ENCODE measurements at regions not wholly inside any gene's neighbourhood (a gene's known extent, or its start where the extent isn't known, plus 50 kb on each side); places are given as distances from the start of the nearest gene placed in this dataset.
A peak's percentile ranks its signal among the peaks of the same experiment; 100 is the strongest.

DNA sequence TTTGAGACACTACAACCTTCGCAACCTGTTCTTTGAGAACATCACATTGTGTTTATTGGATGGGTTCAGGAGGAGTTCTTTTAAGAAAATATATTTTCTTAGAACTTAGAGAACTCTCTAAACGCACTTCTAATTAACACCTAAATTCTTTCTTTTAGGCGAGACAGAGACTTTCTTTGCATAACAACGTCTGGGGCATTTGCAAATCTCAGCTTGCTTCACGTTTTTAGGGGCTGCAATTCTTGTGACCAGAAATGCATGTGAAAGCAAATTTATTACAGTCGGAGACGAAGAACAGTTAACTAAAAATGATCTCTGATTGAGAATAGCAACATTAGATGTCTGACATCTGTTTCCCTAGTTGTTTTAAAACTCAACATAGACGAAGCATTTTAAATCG is 568.3 kb upstream of the ZNF717 start:
- H3K4me3 ChIP-seq, result no peak overlapping the region
- no peak overlapping the region for H3K27ac Mint-ChIP-seq
- no peaks in the 10 kb centered on the region for H3K36me3 ChIP-seq
- no peaks in the 10 kb centered on the region for H3K79me2 ChIP-seq (ENCODE audit: low read depth)
- H3K27me3 ChIP-seq, result no peaks in the 10 kb centered on the region
- peaks cover 4% of the 10 kb centered on the region for H3K4me1 ChIP-seq
- H3K27me3 Mint-ChIP-seq (ENCODE audit: insufficient read depth, low read depth), result no peaks in the 10 kb centered on the region
- H3K9me3 Mint-ChIP-seq, result no peaks in the 10 kb centered on the region
- DNase-seq (ENCODE audit: low spot score), result no peak
- no peak overlapping the region for H3K9ac ChIP-seq
- H3K4me1 Mint-ChIP-seq, result no peaks in the 10 kb centered on the region
- peak overlapping the region; percentile 98 for H2AFZ ChIP-seq (replicated peaks)
- H3K4me2 ChIP-seq, result no peak overlapping the region
- H3K9me3 ChIP-seq (ENCODE audit: low read depth), result no peaks in the 10 kb centered on the region
- H3K36me3 Mint-ChIP-seq, result no peaks in the 10 kb centered on the region
- H4K20me1 ChIP-seq (ENCODE audit: low read depth), result no peaks in the 10 kb centered on the region
- no peak overlapping the region for H3K27ac ChIP-seq
- TF ChIP-seq EZH2 (IDR thresholded peaks at IDR 0.05) (no peak), EZH2phosphoT487 (IDR thresholded peaks at IDR 0.05) (no peak)
- TF ChIP-seq, protein P1, sequence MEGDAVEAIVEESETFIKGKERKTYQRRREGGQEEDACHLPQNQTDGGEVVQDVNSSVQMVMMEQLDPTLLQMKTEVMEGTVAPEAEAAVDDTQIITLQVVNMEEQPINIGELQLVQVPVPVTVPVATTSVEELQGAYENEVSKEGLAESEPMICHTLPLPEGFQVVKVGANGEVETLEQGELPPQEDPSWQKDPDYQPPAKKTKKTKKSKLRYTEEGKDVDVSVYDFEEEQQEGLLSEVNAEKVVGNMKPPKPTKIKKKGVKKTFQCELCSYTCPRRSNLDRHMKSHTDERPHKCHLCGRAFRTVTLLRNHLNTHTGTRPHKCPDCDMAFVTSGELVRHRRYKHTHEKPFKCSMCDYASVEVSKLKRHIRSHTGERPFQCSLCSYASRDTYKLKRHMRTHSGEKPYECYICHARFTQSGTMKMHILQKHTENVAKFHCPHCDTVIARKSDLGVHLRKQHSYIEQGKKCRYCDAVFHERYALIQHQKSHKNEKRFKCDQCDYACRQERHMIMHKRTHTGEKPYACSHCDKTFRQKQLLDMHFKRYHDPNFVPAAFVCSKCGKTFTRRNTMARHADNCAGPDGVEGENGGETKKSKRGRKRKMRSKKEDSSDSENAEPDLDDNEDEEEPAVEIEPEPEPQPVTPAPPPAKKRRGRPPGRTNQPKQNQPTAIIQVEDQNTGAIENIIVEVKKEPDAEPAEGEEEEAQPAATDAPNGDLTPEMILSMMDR (IDR thresholded peaks at IDR 0.05), result no peak
- H3K4me3 Mint-ChIP-seq, result no peak overlapping the region
- H3F3A ChIP-seq (ENCODE audit: low read depth), result no peaks in the 10 kb centered on the region

DNA sequence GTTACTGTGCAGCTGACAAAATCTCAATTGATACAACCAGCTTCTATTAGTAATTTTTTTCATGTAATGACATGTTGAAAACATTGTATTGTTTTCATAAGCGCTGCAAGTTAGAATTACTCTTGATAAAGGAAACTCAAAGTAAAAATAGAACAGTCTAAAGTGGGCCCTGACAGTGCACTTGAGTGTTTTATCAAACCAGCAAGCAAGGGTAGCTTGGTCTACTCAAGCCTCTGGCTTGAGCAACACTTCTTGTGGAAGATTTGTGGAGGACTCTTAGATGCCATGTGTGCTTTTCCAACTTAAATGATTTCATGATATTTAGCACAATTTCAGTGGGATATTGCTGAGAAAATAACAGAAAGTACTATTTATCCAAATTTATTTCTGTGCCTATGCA is 575.7 kb upstream of the ZNF717 start:
- Histone ChIP-seq H3K27me3 (no peaks in the 10 kb centered on the region), H4K20me1 (ENCODE audit: low read depth) (no peaks in the 10 kb centered on the region), H3K27ac (no peak overlapping the region), H3K36me3 (no peaks in the 10 kb centered on the region), H3K4me1 (no peaks in the 10 kb centered on the region), H3K9me3 (ENCODE audit: low read depth) (no peaks in the 10 kb centered on the region), H3K79me2 (ENCODE audit: low read depth) (no peaks in the 10 kb centered on the region), H3K4me3 (no peak overlapping the region), H3K4me2 (no peak overlapping the region), H3K9ac (no peak overlapping the region), H3F3A (ENCODE audit: low read depth) (no peaks in the 10 kb centered on the region), H2AFZ (replicated peaks) (no peak overlapping the region)
- H3K36me3 Mint-ChIP-seq, result no peaks in the 10 kb centered on the region
- H3K9me3 Mint-ChIP-seq, result no peaks in the 10 kb centered on the region
- no peak overlapping the region for H3K27ac Mint-ChIP-seq
- no peaks in the 10 kb centered on the region for H3K27me3 Mint-ChIP-seq (ENCODE audit: insufficient read depth, low read depth)
- H3K4me1 Mint-ChIP-seq, result no peaks in the 10 kb centered on the region
- TF ChIP-seq, protein P1 (IDR thresholded peaks at IDR 0.05), result no peak
- TF ChIP-seq EZH2phosphoT487 (IDR thresholded peaks at IDR 0.05) (no peak), EZH2 (IDR thresholded peaks at IDR 0.05) (no peak)
- DNase-seq (ENCODE audit: low spot score), result no peak
- H3K4me3 Mint-ChIP-seq, result no peak overlapping the region

DNA sequence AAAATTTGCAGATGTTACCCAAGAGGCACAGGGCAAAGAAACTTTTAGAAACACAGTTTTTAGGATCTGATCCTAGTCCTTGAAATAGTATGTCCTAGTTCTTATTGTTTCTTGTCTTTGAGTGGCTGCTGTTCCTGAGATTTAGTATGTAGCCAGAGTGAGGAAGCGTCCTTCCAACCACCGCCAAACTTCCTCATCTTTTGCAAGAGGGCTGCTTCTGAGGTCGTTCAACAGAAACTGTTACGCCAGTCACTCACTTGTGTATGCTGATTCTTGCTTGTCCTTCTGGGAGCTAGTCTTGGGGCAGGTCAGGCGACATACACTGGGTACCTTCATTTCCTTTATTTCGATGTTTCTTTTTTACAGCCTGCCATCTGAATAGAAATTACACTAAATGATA is 577.3 kb upstream of the ZNF717 start:
- H3K36me3 Mint-ChIP-seq, result no peaks in the 10 kb centered on the region

More for the DNA sequence above, 577.3 kb upstream of the ZNF717 start:
- DNase-seq (ENCODE audit: low spot score), result no peak
- H3K4me1 ChIP-seq, result no peaks in the 10 kb centered on the region
- no peaks in the 10 kb centered on the region for H3K9me3 Mint-ChIP-seq
- H3K27ac Mint-ChIP-seq, result no peak overlapping the region
- H3K4me1 Mint-ChIP-seq, result no peaks in the 10 kb centered on the region
- H2AFZ ChIP-seq (replicated peaks), result no peak overlapping the region
- H3K27me3 ChIP-seq, result no peaks in the 10 kb centered on the region
- no peak overlapping the region for H3K27ac ChIP-seq
- no peaks in the 10 kb centered on the region for H3F3A ChIP-seq (ENCODE audit: low read depth)
- H3K79me2 ChIP-seq (ENCODE audit: low read depth), result no peaks in the 10 kb centered on the region
- H3K36me3 ChIP-seq, result no peaks in the 10 kb centered on the region
- no peaks in the 10 kb centered on the region for H3K9me3 ChIP-seq (ENCODE audit: low read depth)
- H3K4me3 Mint-ChIP-seq, result no peak overlapping the region
- no peak overlapping the region for H3K4me3 ChIP-seq
- TF ChIP-seq EZH2phosphoT487 (IDR thresholded peaks at IDR 0.05) (no peak), EZH2 (IDR thresholded peaks at IDR 0.05) (no peak)
- TF ChIP-seq, protein P1 (IDR thresholded peaks at IDR 0.05), result no peak
- H3K9ac ChIP-seq, result no peak overlapping the region
- no peaks in the 10 kb centered on the region for H4K20me1 ChIP-seq (ENCODE audit: low read depth)
- no peaks in the 10 kb centered on the region for H3K27me3 Mint-ChIP-seq (ENCODE audit: insufficient read depth, low read depth)
- H3K4me2 ChIP-seq, result no peak overlapping the region
